ENCODE measurements at regions not wholly inside any gene's neighbourhood (a gene's known extent, or its start where the extent isn't known, plus 50 kb on each side); places are given as distances from the start of the nearest gene placed in this dataset.

- Histone ChIP-seq H3K4me3 (replicated peaks; ENCODE audit: insufficient read depth, low read length) (no peak overlapping the region), H3K27me3 (ENCODE audit: insufficient read depth, poor library complexity, severe bottlenecking) (no peaks in the 10 kb centered on the region), H3K27ac (replicated peaks) (no peak overlapping the region)
- no peak for DNase-seq (ENCODE audit: low read depth in 1 of 2, low spot score in 1 of 2)
- TF ChIP-seq REST (IDR thresholded peaks at IDR 0.05; ENCODE audit: insufficient replicate concordance, low read depth) (no peak), GABPA (IDR thresholded peaks at IDR 0.05; ENCODE audit: low read depth) (no peak), SPI1 (IDR thresholded peaks at IDR 0.05; ENCODE audit: borderline replicate concordance, low read depth) (no peak), CTCF (IDR thresholded peaks at IDR 0.05; ENCODE audit: insufficient read depth, low read length) (no peak), POLR2AphosphoS5 (IDR thresholded peaks at IDR 0.05; ENCODE audit: low read depth) (no peak)
These were observed 877.8 kb downstream of the ANKRD7 start for GRCh38 chr7:119102291-119102690.

- Histone ChIP-seq H3K27ac (replicated peaks) (no peak overlapping the region), H3K27me3 (ENCODE audit: insufficient read depth, poor library complexity, severe bottlenecking) (no peaks in the 10 kb centered on the region), H3K4me3 (replicated peaks; ENCODE audit: insufficient read depth, low read length) (no peak overlapping the region)
- no peak for TF ChIP-seq REST (IDR thresholded peaks at IDR 0.05; ENCODE audit: insufficient replicate concordance, low read depth)
- no peak for TF ChIP-seq CTCF (IDR thresholded peaks at IDR 0.05; ENCODE audit: insufficient read depth, low read length)
- TF ChIP-seq GABPA (IDR thresholded peaks at IDR 0.05; ENCODE audit: low read depth): no peak
- TF ChIP-seq POLR2AphosphoS5 (IDR thresholded peaks at IDR 0.05; ENCODE audit: low read depth): no peak
- TF ChIP-seq SPI1 (IDR thresholded peaks at IDR 0.05; ENCODE audit: borderline replicate concordance, low read depth): no peak
- DNase-seq (ENCODE audit: low read depth in 1 of 2, low spot score in 1 of 2): no peak
These were observed 880.9 kb downstream of the ANKRD7 start for GRCh38 chr7:119105381-119105780.

- Histone ChIP-seq H3K27ac (replicated peaks) (no peak overlapping the region), H3K27me3 (ENCODE audit: insufficient read depth, poor library complexity, severe bottlenecking) (no peaks in the 10 kb centered on the region), H3K4me3 (replicated peaks; ENCODE audit: insufficient read depth, low read length) (no peak overlapping the region)
- DNase-seq (ENCODE audit: low read depth in 1 of 2, low spot score in 1 of 2): no peak
- TF ChIP-seq POLR2AphosphoS5 (IDR thresholded peaks at IDR 0.05; ENCODE audit: low read depth): no peak
- TF ChIP-seq SPI1 (IDR thresholded peaks at IDR 0.05; ENCODE audit: borderline replicate concordance, low read depth): no peak
- TF ChIP-seq CTCF (IDR thresholded peaks at IDR 0.05; ENCODE audit: insufficient read depth, low read length): no peak
- TF ChIP-seq REST (IDR thresholded peaks at IDR 0.05; ENCODE audit: insufficient replicate concordance, low read depth): no peak
These were observed 898.8 kb downstream of the ANKRD7 start for GRCh38 chr7:119123326-119123725.
